Ovary (tissue), 3 donors: ENCODE measurements at regions not wholly inside any gene's neighbourhood (a gene's known extent, or its start where the extent isn't known, plus 50 kb on each side); places are given as distances from the start of the nearest gene placed in this dataset.

Experiments
- CTCF ChIP-seq, 3 donors: fragments of 450-650 bp in 2 of 3; fragments of 200-600 bp in 1 of 3; IDR thresholded peaks; one replicate each; pipeline versions ENCODE4 v1.5.1 to v1.8.0; 2016 to 2022; ENCODE audit warnings: antibody characterized with exemption in 3 of 3, mild to moderate bottlenecking in 1 of 3
- POLR2A ChIP-seq: fragments of 450-650 bp; IDR thresholded peaks from one replicate; pipeline ENCODE4 v1.6.1; 2017; ENCODE audit warnings: antibody characterized with exemption, mild to moderate bottlenecking, moderate library complexity
- donor health status: DM: no; HTN: no; CAD: no.

DNA sequence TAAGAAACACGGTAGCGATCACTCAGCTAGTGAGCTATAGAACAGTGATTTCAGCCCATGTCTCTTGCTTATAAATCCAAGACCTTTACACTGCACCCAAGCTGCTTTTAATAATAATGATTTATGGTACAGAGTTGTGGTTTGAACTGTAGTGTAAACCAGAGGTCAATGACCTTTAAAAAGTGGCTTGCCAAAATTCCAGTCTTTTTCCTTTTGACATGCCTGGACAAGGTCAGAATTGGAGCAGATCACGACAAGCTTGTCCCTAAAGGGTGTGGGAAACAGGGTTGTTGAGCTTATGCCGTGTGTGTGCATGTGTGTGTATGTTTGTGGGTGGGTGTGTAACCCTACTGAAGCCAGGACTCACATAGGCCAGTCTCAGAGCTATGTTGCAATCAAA, 225.3 kb upstream of the CLINT1 start:
- no peak for TF ChIP-seq CTCF (IDR thresholded peaks at IDR 0.05)
- no peak for TF ChIP-seq POLR2A
